SKM-1 treated with dmso at 0.1 percent for 144 hours (cell line): ENCODE measurements at regions not wholly inside any gene's neighbourhood (a gene's known extent, or its start where the extent isn't known, plus 50 kb on each side); places are given as distances from the start of the nearest gene placed in this dataset.

Experiments
- DNase-seq: peaks from one replicate; lab custom pipeline; 2025; ENCODE audit not compliant: unreplicated experiment; lab: John Stamatoyannopoulos, UW

GRCh38 chr7:83441-83840, 108.9 kb upstream of the FAM20C start:
- DNase-seq: no peak

GRCh38 chr7:83861-84632, 108.3 kb upstream of the FAM20C start:
- DNase-seq: no peak

GRCh38 chr7:84633-85020, 107.7 kb upstream of the FAM20C start:
- DNase-seq: no peak

GRCh38 chr7:85074-85882, 107.1 kb upstream of the FAM20C start:
- no peak for DNase-seq

GRCh38 chr7:85883-86515, 106.4 kb upstream of the FAM20C start:
- no peak for DNase-seq

- no peak for DNase-seq
Observed at GRCh38 chr7:86629-87028, 105.7 kb upstream of the FAM20C start.

GRCh38 chr7:87047-87446, 105.3 kb upstream of the FAM20C start:
- no peak for DNase-seq

GRCh38 chr7:87671-88070, 104.7 kb upstream of the FAM20C start:
- DNase-seq: no peak

- DNase-seq: no peak
Observed at GRCh38 chr7:88095-88926, 104.1 kb upstream of the FAM20C start.

GRCh38 chr7:88927-89231, 103.5 kb upstream of the FAM20C start:
- DNase-seq: no peak

- DNase-seq: peak; percentile 61
Observed at GRCh38 chr7:89232-90019, 102.9 kb upstream of the FAM20C start.

GRCh38 chr7:90111-91063, 102.0 kb upstream of the FAM20C start:
- no peak for DNase-seq

- DNase-seq: no peak
Observed at GRCh38 chr7:91396-92175, 100.8 kb upstream of the FAM20C start.

- no peak for DNase-seq
Observed at GRCh38 chr7:92231-92674, 100.1 kb upstream of the FAM20C start.

- no peak for DNase-seq
Observed at GRCh38 chr7:92888-93672, 99.3 kb upstream of the FAM20C start.

GRCh38 chr7:94251-94801, 98.0 kb upstream of the FAM20C start:
- no peak for DNase-seq

GRCh38 chr7:95180-95862, 97.0 kb upstream of the FAM20C start:
- DNase-seq: no peak
